ENCODE measurements at regions not wholly inside any gene's neighbourhood (a gene's known extent, or its start where the extent isn't known, plus 50 kb on each side); places are given as distances from the start of the nearest gene placed in this dataset.

DNA sequence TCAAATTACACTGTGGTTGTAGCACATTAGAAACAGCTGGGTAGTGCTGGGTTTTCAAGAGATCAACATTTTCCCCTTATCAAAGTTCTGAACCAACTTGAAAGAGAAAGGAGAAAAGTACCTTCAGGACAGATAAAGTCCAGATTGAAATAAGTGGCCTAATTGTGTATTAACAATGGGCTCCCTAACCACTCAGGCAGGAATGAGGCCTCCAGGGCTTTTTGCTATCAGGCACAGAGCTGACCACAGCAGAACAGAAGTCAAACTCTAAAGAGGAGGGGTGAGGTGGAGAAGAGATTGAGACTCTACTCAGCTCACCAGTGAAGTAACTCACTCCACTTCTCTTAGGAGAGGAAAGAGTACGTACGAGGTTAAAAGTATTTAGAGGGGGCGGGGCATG lies 394.1 kb upstream of the PHF14 start:
- no peaks in the 10 kb centered on the region for H3K27me3 ChIP-seq (ENCODE audit: control insufficient read depth, insufficient read depth, low read length)
- H2AFZ ChIP-seq: no peak overlapping the region
- H3K27ac ChIP-seq: no peak overlapping the region
- H3K4me3 ChIP-seq (ENCODE audit: low read depth, low read length): no peak overlapping the region
- no peaks in the 10 kb centered on the region for H3K36me3 ChIP-seq (ENCODE audit: control insufficient read depth, insufficient read depth, low read length)
- no peak for TF ChIP-seq CTCF (IDR thresholded peaks at IDR 0.05)
- H3K9ac ChIP-seq: no peak overlapping the region
- no peaks in the 10 kb centered on the region for H3K79me2 ChIP-seq
- H3K4me1 ChIP-seq: no peaks in the 10 kb centered on the region
- no peaks in the 10 kb centered on the region for H3K9me3 ChIP-seq (ENCODE audit: control insufficient read depth, low read length)
- H3K4me2 ChIP-seq (ENCODE audit: low read length): no peak overlapping the region

DNA sequence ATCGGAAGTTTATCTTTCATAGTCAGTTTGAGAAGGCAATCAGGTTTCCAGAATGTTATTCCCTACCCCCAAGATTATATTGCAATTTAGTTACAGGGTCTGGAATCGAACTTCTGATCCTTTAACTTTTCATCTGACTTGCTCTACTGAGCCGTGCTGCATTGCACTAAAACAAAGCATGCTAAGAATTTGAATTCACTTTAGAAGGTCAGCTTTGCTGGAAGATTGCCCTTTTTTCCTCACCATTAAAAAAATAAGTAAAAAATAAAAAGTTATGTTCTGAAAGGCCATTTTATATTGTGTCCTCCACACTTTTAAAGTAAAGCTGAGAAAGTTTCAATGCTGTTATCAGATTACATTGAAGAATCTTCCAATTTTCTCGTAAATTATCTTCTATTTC lies 388.8 kb upstream of the PHF14 start:
- TF ChIP-seq CTCF (IDR thresholded peaks at IDR 0.05): no peak
- Histone ChIP-seq H3K9me3 (ENCODE audit: control insufficient read depth, low read length) (no peaks in the 10 kb centered on the region), H3K27me3 (ENCODE audit: control insufficient read depth, insufficient read depth, low read length) (no peaks in the 10 kb centered on the region), H3K36me3 (ENCODE audit: control insufficient read depth, insufficient read depth, low read length) (no peaks in the 10 kb centered on the region), H3K4me1 (no peaks in the 10 kb centered on the region), H3K9ac (no peak overlapping the region), H3K4me2 (ENCODE audit: low read length) (no peak overlapping the region), H2AFZ (no peak overlapping the region), H3K79me2 (no peaks in the 10 kb centered on the region), H3K4me3 (ENCODE audit: low read depth, low read length) (no peak overlapping the region), H3K27ac (no peak overlapping the region)

DNA sequence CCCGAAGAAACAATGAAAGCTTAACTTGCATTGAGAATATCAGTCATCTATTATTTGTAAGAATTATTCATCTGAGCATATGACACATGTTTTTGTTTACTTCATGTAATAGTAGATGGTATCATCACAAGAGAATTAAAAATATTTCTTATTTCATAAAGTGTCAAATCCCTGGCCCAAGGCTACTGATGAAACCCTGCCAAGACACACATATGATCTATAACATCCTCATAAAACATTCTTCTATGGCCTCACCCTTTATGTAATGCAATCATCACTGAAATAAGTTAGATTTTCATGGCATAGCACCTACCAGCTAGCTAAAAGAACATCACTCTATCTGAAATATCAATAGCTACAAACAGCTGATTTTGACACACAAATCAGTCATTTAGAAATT lies 385.6 kb upstream of the PHF14 start:
- Histone ChIP-seq H3K4me2 (ENCODE audit: low read length) (no peak overlapping the region), H3K9me3 (ENCODE audit: control insufficient read depth, low read length) (no peaks in the 10 kb centered on the region), H3K4me1 (no peaks in the 10 kb centered on the region), H3K79me2 (no peaks in the 10 kb centered on the region), H3K27ac (no peak overlapping the region), H3K4me3 (ENCODE audit: low read depth, low read length) (no peak overlapping the region), H3K27me3 (ENCODE audit: control insufficient read depth, insufficient read depth, low read length) (no peaks in the 10 kb centered on the region), H3K36me3 (ENCODE audit: control insufficient read depth, insufficient read depth, low read length) (no peaks in the 10 kb centered on the region), H2AFZ (no peak overlapping the region), H3K9ac (no peak overlapping the region)
- TF ChIP-seq CTCF (IDR thresholded peaks at IDR 0.05): no peak

- Histone ChIP-seq H3K4me3 (ENCODE audit: low read depth, low read length) (no peak overlapping the region), H3K9me3 (ENCODE audit: control insufficient read depth, low read length) (no peaks in the 10 kb centered on the region), H3K36me3 (ENCODE audit: control insufficient read depth, insufficient read depth, low read length) (no peaks in the 10 kb centered on the region), H2AFZ (no peak overlapping the region), H3K27me3 (ENCODE audit: control insufficient read depth, insufficient read depth, low read length) (no peaks in the 10 kb centered on the region), H3K9ac (no peak overlapping the region), H3K4me1 (no peaks in the 10 kb centered on the region), H3K4me2 (ENCODE audit: low read length) (no peak overlapping the region), H3K79me2 (no peaks in the 10 kb centered on the region), H3K27ac (no peak overlapping the region)
- TF ChIP-seq CTCF (IDR thresholded peaks at IDR 0.05): no peak
These were observed 381.1 kb upstream of the PHF14 start for GRCh38 chr7:10592604-10593003.

DNA sequence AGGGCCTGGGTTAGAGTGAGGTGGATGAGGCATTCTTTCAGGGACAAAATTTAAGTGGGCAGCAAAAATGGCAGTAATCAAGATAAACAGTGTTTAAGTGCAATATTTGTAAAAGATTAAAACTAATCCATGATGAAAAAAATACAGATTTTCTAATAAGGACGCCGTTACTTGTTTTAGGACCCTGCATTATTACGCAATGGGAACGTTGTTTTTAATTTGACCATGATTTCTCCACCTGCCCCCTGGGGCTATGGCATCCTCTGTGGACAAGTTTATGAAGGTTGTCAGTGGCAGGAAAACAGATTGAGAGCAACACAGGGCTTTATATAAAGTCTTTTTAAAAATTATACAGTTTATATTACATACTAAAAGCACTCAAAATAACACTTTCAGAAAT lies 380.6 kb upstream of the PHF14 start:
- TF ChIP-seq CTCF (IDR thresholded peaks at IDR 0.05): no peak
- no peaks in the 10 kb centered on the region for H3K79me2 ChIP-seq
- H3K9ac ChIP-seq: no peak overlapping the region
- no peak overlapping the region for H3K27ac ChIP-seq
- H3K36me3 ChIP-seq (ENCODE audit: control insufficient read depth, insufficient read depth, low read length): no peaks in the 10 kb centered on the region
- H3K9me3 ChIP-seq (ENCODE audit: control insufficient read depth, low read length): no peaks in the 10 kb centered on the region
- H3K4me2 ChIP-seq (ENCODE audit: low read length): no peak overlapping the region
- no peaks in the 10 kb centered on the region for H3K4me1 ChIP-seq
- H3K27me3 ChIP-seq (ENCODE audit: control insufficient read depth, insufficient read depth, low read length): no peaks in the 10 kb centered on the region
- no peak overlapping the region for H3K4me3 ChIP-seq (ENCODE audit: low read depth, low read length)
- no peak overlapping the region for H2AFZ ChIP-seq

Data from parathyroid adenoma (tissue), 2 donors.